ENCODE measurements at regions not wholly inside any gene's neighbourhood (a gene's known extent, or its start where the extent isn't known, plus 50 kb on each side); places are given as distances from the start of the nearest gene placed in this dataset.

DNA sequence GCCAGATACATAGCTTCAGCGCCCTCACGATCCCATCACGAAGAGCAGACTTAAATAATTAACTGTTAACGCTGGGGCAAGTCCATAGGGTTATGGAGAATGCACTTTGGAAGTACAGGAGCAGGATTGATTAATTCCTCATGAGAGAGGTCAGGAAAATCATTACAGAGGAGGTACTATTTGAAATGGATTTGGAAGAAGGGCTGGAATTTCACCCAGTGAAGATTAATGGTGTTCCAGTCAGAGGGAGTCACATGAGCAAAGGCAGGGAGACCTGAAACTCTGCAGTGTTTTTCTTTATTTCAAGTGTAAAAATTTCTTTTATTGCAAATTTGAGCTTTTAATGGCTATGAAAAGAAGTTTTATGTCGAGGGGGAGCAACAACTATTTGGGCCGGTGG is 329.8 kb upstream of the GRM7 start:
- no peak overlapping the region for H3K4me3 ChIP-seq (ENCODE audit: low read depth, low read length)
- no peak for TF ChIP-seq CTCF (conservative IDR thresholded peaks at IDR 0.05; ENCODE audit: low read depth, low read length)
- no peak for DNase-seq (ENCODE audit: low read depth)

- no peak for TF ChIP-seq CTCF (conservative IDR thresholded peaks at IDR 0.05; ENCODE audit: low read depth, low read length)
- no peak overlapping the region for H3K4me3 ChIP-seq (ENCODE audit: low read depth, low read length)
- DNase-seq (ENCODE audit: low read depth): no peak
These were observed 328.8 kb upstream of the GRM7 start for GRCh38 chr3:6532101-6532500.

DNA sequence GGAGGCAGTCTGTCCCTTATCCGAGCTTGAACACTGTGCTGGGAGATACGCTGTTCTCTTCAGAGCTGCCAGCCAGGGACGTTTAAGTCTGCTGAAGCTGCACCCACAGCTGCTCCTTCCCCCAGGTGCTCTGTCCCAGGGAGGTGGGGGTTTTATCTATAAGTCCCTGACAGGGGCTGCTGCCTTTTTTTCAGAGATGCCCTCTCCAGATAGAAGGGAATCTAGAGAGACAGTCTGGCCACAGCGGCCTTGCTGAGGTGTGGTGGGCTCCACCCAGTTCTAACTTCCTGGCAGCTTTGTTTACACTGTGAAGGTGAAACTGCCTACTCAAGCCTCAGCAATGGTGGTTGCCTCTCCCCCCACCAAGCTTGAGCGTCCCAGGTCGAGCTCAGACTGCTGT is 319.9 kb upstream of the GRM7 start:
- no peak for DNase-seq (ENCODE audit: low read depth)
- H3K4me3 ChIP-seq (ENCODE audit: low read depth, low read length): no peak overlapping the region
- TF ChIP-seq CTCF (conservative IDR thresholded peaks at IDR 0.05; ENCODE audit: low read depth, low read length): no peak

- DNase-seq (ENCODE audit: low read depth): no peak
- H3K4me3 ChIP-seq (ENCODE audit: low read depth, low read length): no peak overlapping the region
- no peak for TF ChIP-seq CTCF (conservative IDR thresholded peaks at IDR 0.05; ENCODE audit: low read depth, low read length)
These were observed 318.1 kb upstream of the GRM7 start for GRCh38 chr3:6542795-6543194.

- no peak for DNase-seq (ENCODE audit: low read depth)
- no peak overlapping the region for H3K4me3 ChIP-seq (ENCODE audit: low read depth, low read length)
- TF ChIP-seq CTCF (conservative IDR thresholded peaks at IDR 0.05; ENCODE audit: low read depth, low read length): no peak
These were observed 311.6 kb upstream of the GRM7 start for GRCh38 chr3:6549296-6549695.

DNA sequence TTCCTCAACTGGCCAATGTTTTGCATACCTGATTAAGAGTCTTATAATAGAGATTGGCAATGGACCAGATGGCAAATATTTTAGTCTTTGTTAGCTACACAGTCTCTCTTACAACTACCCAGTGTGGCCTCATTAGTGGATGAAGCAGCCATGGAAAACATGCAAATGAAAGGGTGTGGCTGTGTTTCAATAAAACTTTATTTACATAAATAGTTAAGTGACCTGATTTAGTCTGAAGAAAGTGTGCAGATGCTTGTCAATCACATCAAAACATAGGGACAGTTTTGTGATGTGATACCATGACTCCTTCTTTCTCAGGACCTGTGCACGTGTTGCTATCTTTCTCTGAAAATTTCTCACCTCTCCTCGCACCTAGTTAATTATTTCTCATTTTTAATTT is 309.8 kb upstream of the GRM7 start:
- TF ChIP-seq CTCF (conservative IDR thresholded peaks at IDR 0.05; ENCODE audit: low read depth, low read length): no peak
- DNase-seq (ENCODE audit: low read depth): no peak

GRCh38 chr3:6560259-6560658 is 300.7 kb upstream of the GRM7 start:
- no peak for DNase-seq (ENCODE audit: low read depth)
- H3K4me3 ChIP-seq (ENCODE audit: low read depth, low read length): no peak overlapping the region
- no peak for TF ChIP-seq CTCF (conservative IDR thresholded peaks at IDR 0.05; ENCODE audit: low read depth, low read length)

More for the DNA sequence above, 309.8 kb upstream of the GRM7 start:
- no peak overlapping the region for H3K4me3 ChIP-seq (ENCODE audit: low read depth, low read length)
